ENCODE measurements at regions not wholly inside any gene's neighbourhood (a gene's known extent, or its start where the extent isn't known, plus 50 kb on each side); places are given as distances from the start of the nearest gene placed in this dataset.
"Not testable (repeated sequence)": the region's sequence is repeated elsewhere in the genome, so short reads cannot be mapped to it uniquely, and the experiment has no call there.

- DNase-seq = peak; percentile 16
- Histone ChIP-seq H3K27ac (no peak overlapping the region), H3K27me3 (ENCODE audit: insufficient read depth, low read depth, severe bottlenecking) (no peaks in the 10 kb centered on the region), H3K36me3 (no peaks in the 10 kb centered on the region), H3K4me3 (ENCODE audit: low read depth, low read length) (no peak overlapping the region), H3K9me3 (ENCODE audit: severe bottlenecking) (no peaks in the 10 kb centered on the region)
- peak; percentile 45 for TF ChIP-seq CTCF (IDR thresholded peaks at IDR 0.05; ENCODE audit: low read depth, low read length)
These were observed 626.6 kb upstream of the SGCD start for GRCh38 chr5:155700333-155700732.

- Histone ChIP-seq H3K36me3 (no peaks in the 10 kb centered on the region), H3K9me3 (ENCODE audit: severe bottlenecking) (peaks cover 8% of the 10 kb centered on the region), H3K4me3 (ENCODE audit: low read depth, low read length) (no peak overlapping the region), H3K27ac (no peak overlapping the region), H3K27me3 (ENCODE audit: insufficient read depth, low read depth, severe bottlenecking) (no peaks in the 10 kb centered on the region)
- TF ChIP-seq CTCF (IDR thresholded peaks at IDR 0.05; ENCODE audit: low read depth, low read length) = no peak
- DNase-seq = no peak
These were observed 615.1 kb upstream of the SGCD start for GRCh38 chr5:155711882-155712281.

GRCh38 chr5:155714435-155714834 lies 612.5 kb upstream of the SGCD start:
- not testable (repeated sequence) for H3K27me3 ChIP-seq (ENCODE audit: insufficient read depth, low read depth, severe bottlenecking); H3K36me3 ChIP-seq; DNase-seq; H3K9me3 ChIP-seq (ENCODE audit: severe bottlenecking); H3K4me3 ChIP-seq (ENCODE audit: low read depth, low read length); H3K27ac ChIP-seq

- Histone ChIP-seq H3K36me3 (no peaks in the 10 kb centered on the region), H3K4me3 (ENCODE audit: low read depth, low read length) (no peak overlapping the region), H3K9me3 (ENCODE audit: severe bottlenecking) (no peaks in the 10 kb centered on the region), H3K27me3 (ENCODE audit: insufficient read depth, low read depth, severe bottlenecking) (peaks cover 11% of the 10 kb centered on the region), H3K27ac (no peak overlapping the region)
- TF ChIP-seq CTCF (IDR thresholded peaks at IDR 0.05; ENCODE audit: low read depth, low read length) = no peak
- no peak for DNase-seq
These were observed 600.7 kb upstream of the SGCD start for GRCh38 chr5:155726267-155726666.

GRCh38 chr5:155727512-155728145 lies 599.3 kb upstream of the SGCD start:
- no peaks in the 10 kb centered on the region for H3K9me3 ChIP-seq (ENCODE audit: severe bottlenecking)
- DNase-seq = no peak
- H3K4me3 ChIP-seq (ENCODE audit: low read depth, low read length) = peak overlapping the region; percentile 72
- H3K27me3 ChIP-seq (ENCODE audit: insufficient read depth, low read depth, severe bottlenecking) = peaks cover 11% of the 10 kb centered on the region
- H3K36me3 ChIP-seq = no peaks in the 10 kb centered on the region
- H3K27ac ChIP-seq = no peak overlapping the region
- no peak for TF ChIP-seq CTCF (IDR thresholded peaks at IDR 0.05; ENCODE audit: low read depth, low read length)

- Histone ChIP-seq H3K27me3 (ENCODE audit: insufficient read depth, low read depth, severe bottlenecking) (peaks cover 11% of the 10 kb centered on the region), H3K27ac (0 out of 2 replicates have a peak overlapping the region, but pooled peaks have one; percentile 0), H3K9me3 (ENCODE audit: severe bottlenecking) (no peaks in the 10 kb centered on the region), H3K4me3 (ENCODE audit: low read depth, low read length) (peak overlapping the region; percentile 72), H3K36me3 (no peaks in the 10 kb centered on the region)
- peak; percentile 86 for DNase-seq
- TF ChIP-seq CTCF (IDR thresholded peaks at IDR 0.05; ENCODE audit: low read depth, low read length) = peak; percentile 24; the same call in 1 of the 2 replicates
These were observed 598.7 kb upstream of the SGCD start for GRCh38 chr5:155728146-155728856.

All from WERI-Rb-1 (cell line).